Peyer's patch (tissue), 4 donors: ENCODE measurements at regions not wholly inside any gene's neighbourhood (a gene's known extent, or its start where the extent isn't known, plus 50 kb on each side); places are given as distances from the start of the nearest gene placed in this dataset.

Experiments used
- CTCF ChIP-seq, 6 experiments: fragments of 450-650 bp in 4 of 6; fragments of 200-600 bp in 2 of 6; sonication (generic) in 1 of 6; IDR thresholded peaks; one replicate each; pipeline ENCODE4 v1.5.1; 2017 to 2019; ENCODE audit warnings: antibody characterized with exemption in 6 of 6, mild to moderate bottlenecking in 3 of 6, moderate library complexity in 1 of 6
- POLR2A ChIP-seq, 2 donors: fragments of 450-650 bp; IDR thresholded peaks; one replicate each; pipeline ENCODE4 v1.5.1; 2017; ENCODE audit warnings: antibody characterized with exemption in 2 of 2, mild to moderate bottlenecking in 2 of 2, moderate library complexity in 2 of 2

GRCh38 chr12:89206390-89206789 is 145.9 kb downstream of the DUSP6 start:
- TF ChIP-seq CTCF (IDR thresholded peaks at IDR 0.05) (no peak), POLR2A (IDR thresholded peaks at IDR 0.05) (no peak)
